Thymus (tissue), 11 donors: ENCODE measurements at regions not wholly inside any gene's neighbourhood (a gene's known extent, or its start where the extent isn't known, plus 50 kb on each side); places are given as distances from the start of the nearest gene placed in this dataset.

Source experiments
- DNase-seq, 9 donors: peaks; one replicate each; pipeline ENCODE4 v3.0.0-alpha.2; 2013; ENCODE audit warnings: low spot score in 9 of 9, low read depth in 6 of 9, missing footprints in 1 of 9
- H3K27ac ChIP-seq, 2 donors: one replicate each; pipeline ENCODE4 v1.5.1; 2013; ENCODE audit warnings: control low read depth in 1 of 2, low read depth in 1 of 2, low read length in 1 of 2, mild to moderate bottlenecking in 1 of 2, moderate library complexity in 1 of 2
- H3K27me3 ChIP-seq, 2 donors: one replicate each; pipeline ENCODE4 v1.5.1; 2013; ENCODE audit warnings: low read length in 1 of 2; ENCODE audit not compliant: control insufficient read depth in 2 of 2, insufficient read depth in 1 of 2
- H3K36me3 ChIP-seq, 2 donors: one replicate each; pipeline ENCODE4 v1.5.1; 2013; ENCODE audit warnings: low read length in 1 of 2, mild to moderate bottlenecking in 1 of 2, moderate library complexity in 1 of 2; ENCODE audit not compliant: control insufficient read depth in 2 of 2, insufficient read depth in 2 of 2
- H3K4me1 ChIP-seq, 2 donors: one replicate each; pipeline ENCODE4 v1.5.1; 2013; ENCODE audit warnings: low read length in 2 of 2; ENCODE audit not compliant: control insufficient read depth in 2 of 2, insufficient read depth in 2 of 2
- H3K4me3 ChIP-seq, 2 donors: one replicate each; pipeline ENCODE4 v1.5.1; 2013; ENCODE audit warnings: low read length in 2 of 2, control low read depth in 1 of 2, mild to moderate bottlenecking in 1 of 2
- H3K9me3 ChIP-seq, 2 donors: one replicate each; pipeline ENCODE4 v1.5.1; 2013; ENCODE audit warnings: low read length in 1 of 2, mild to moderate bottlenecking in 1 of 2; ENCODE audit not compliant: control insufficient read depth in 2 of 2, insufficient read depth in 1 of 2
- WGBS: extraction: QIAGEN DNeasy Blood & Tissue Kit; methylation state at CpG from one replicate; pipeline ENCODE4 v1.1.7; 2013; 5-methylcytosine and 5-hydroxymethylcytosine counted together
- donor health status: healthy.

GRCh38 chr2:15874854-15875804 lies 65.2 kb upstream of the MYCN start:
- no peak for DNase-seq
- H3K36me3 ChIP-seq: no peaks in the 10 kb centered on the region
- H3K4me1 ChIP-seq: no peaks in the 10 kb centered on the region
- H3K27me3 ChIP-seq: no peaks in the 10 kb centered on the region
- no peaks in the 10 kb centered on the region for H3K9me3 ChIP-seq
- H3K27ac ChIP-seq: no peak overlapping the region
- 93% methylated on average over 7 of the region's 7 CpGs for WGBS
- no peak overlapping the region for H3K4me3 ChIP-seq

GRCh38 chr2:15875969-15876705 lies 64.2 kb upstream of the MYCN start:
- WGBS: 97% methylated on average over 3 of the region's 3 CpGs
- no peak for DNase-seq
- Histone ChIP-seq H3K36me3 (no peaks in the 10 kb centered on the region), H3K27ac (no peak overlapping the region), H3K9me3 (no peaks in the 10 kb centered on the region), H3K27me3 (no peaks in the 10 kb centered on the region), H3K4me3 (no peak overlapping the region), H3K4me1 (no peaks in the 10 kb centered on the region)

GRCh38 chr2:15880226-15881119 lies 59.9 kb upstream of the MYCN start:
- H3K27ac ChIP-seq: no peak overlapping the region
- no peaks in the 10 kb centered on the region for H3K36me3 ChIP-seq
- H3K4me1 ChIP-seq: no peaks in the 10 kb centered on the region
- DNase-seq: no peak
- H3K9me3 ChIP-seq: no peaks in the 10 kb centered on the region
- no peak overlapping the region for H3K4me3 ChIP-seq
- WGBS: 97% methylated on average over 6 of the region's 6 CpGs
- H3K27me3 ChIP-seq: no peaks in the 10 kb centered on the region

- no peak for DNase-seq
- no peak overlapping the region for H3K4me3 ChIP-seq
- H3K36me3 ChIP-seq: no peaks in the 10 kb centered on the region
- 83% methylated on average over 7 of the region's 7 CpGs for WGBS
- H3K9me3 ChIP-seq: no peaks in the 10 kb centered on the region
- no peaks in the 10 kb centered on the region for H3K27me3 ChIP-seq
- peaks cover 0 to 3% of the 10 kb centered on the region in 2 donors for H3K4me1 ChIP-seq
- no peak overlapping the region for H3K27ac ChIP-seq
These were observed 59.3 kb upstream of the MYCN start for GRCh38 chr2:15881120-15881433.

GRCh38 chr2:15881676-15882075 lies 58.7 kb upstream of the MYCN start:
- WGBS: 96% methylated on average over 2 of the region's 2 CpGs
- Histone ChIP-seq H3K27me3 (no peaks in the 10 kb centered on the region), H3K36me3 (no peaks in the 10 kb centered on the region), H3K9me3 (no peaks in the 10 kb centered on the region), H3K4me3 (no peak overlapping the region), H3K27ac (no peak overlapping the region), H3K4me1 (peaks cover 0 to 3% of the 10 kb centered on the region in 2 donors)
- no peak for DNase-seq

GRCh38 chr2:15882761-15883497 lies 57.4 kb upstream of the MYCN start:
- Histone ChIP-seq H3K36me3 (no peaks in the 10 kb centered on the region), H3K4me3 (no peak overlapping the region), H3K27ac (no peak overlapping the region), H3K27me3 (no peaks in the 10 kb centered on the region), H3K4me1 (peaks cover 0 to 3% of the 10 kb centered on the region in 2 donors), H3K9me3 (no peaks in the 10 kb centered on the region)
- WGBS: 85% methylated on average over 5 of the region's 5 CpGs
- no peak for DNase-seq

- DNase-seq: no peak
- Histone ChIP-seq H3K4me1 (peaks cover 0 to 3% of the 10 kb centered on the region in 2 donors), H3K36me3 (no peaks in the 10 kb centered on the region), H3K27me3 (no peaks in the 10 kb centered on the region), H3K27ac (no peak overlapping the region), H3K4me3 (no peak overlapping the region), H3K9me3 (no peaks in the 10 kb centered on the region)
- WGBS: 93% methylated on average over 2 of the region's 2 CpGs
These were observed 56.7 kb upstream of the MYCN start for GRCh38 chr2:15883684-15884083.

GRCh38 chr2:15884790-15885189 lies 55.6 kb upstream of the MYCN start:
- no peaks in the 10 kb centered on the region for H3K27me3 ChIP-seq
- no peaks in the 10 kb centered on the region for H3K36me3 ChIP-seq
- H3K4me3 ChIP-seq: no peak overlapping the region
- H3K9me3 ChIP-seq: no peaks in the 10 kb centered on the region
- peaks cover 0 to 5% of the 10 kb centered on the region in 2 donors for H3K4me1 ChIP-seq
- WGBS: 94% methylated on average over 2 of the region's 2 CpGs
- H3K27ac ChIP-seq: no peak overlapping the region
- no peak for DNase-seq
